Vagina (tissue), 2 donors: ENCODE measurements at regions not wholly inside any gene's neighbourhood (a gene's known extent, or its start where the extent isn't known, plus 50 kb on each side); places are given as distances from the start of the nearest gene placed in this dataset.

ENCODE experiments used
- DNase-seq, 2 donors: peaks; one replicate each; pipeline ENCODE4 v3.0.0-alpha.2; 2017; ENCODE audit errors: extremely low spot score in 2 of 2
- H3K27ac ChIP-seq: fragments of 200-600 bp; sonication (generic); one replicate; pipeline ENCODE4 v1.5.1; 2019
- H3K27me3 ChIP-seq: fragments of 200-600 bp; sonication (generic); one replicate; pipeline ENCODE4 v1.5.1; 2019
- H3K36me3 ChIP-seq, 2 donors: fragments of 200-600 bp; sonication (generic); one replicate each; pipeline ENCODE4 v1.5.1; 2017 to 2019
- H3K4me1 ChIP-seq: fragments of 200-600 bp; sonication (generic); one replicate; pipeline ENCODE4 v1.5.1; 2019
- H3K4me3 ChIP-seq, 2 donors: fragments of 200-600 bp; sonication (generic); 1 replicate in 1 of 2; 2 replicates in 1 of 2; pipeline ENCODE4 v1.5.1; 2016 to 2019
- H3K9me3 ChIP-seq: fragments of 200-600 bp; sonication (generic); one replicate; pipeline ENCODE4 v1.5.1; 2019
- CTCF ChIP-seq, 3 experiments: fragments of 450-650 bp in 2 of 3; fragments of 200-600 bp in 1 of 3; sonication (generic) in 1 of 3; IDR thresholded peaks; one replicate each; pipeline ENCODE4 v1.5.1; 2017 to 2019; ENCODE audit warnings: antibody characterized with exemption in 3 of 3, mild to moderate bottlenecking in 2 of 3, moderate library complexity in 2 of 3
- POLR2A ChIP-seq, 2 donors: fragments of 450-650 bp; IDR thresholded peaks; one replicate each; pipeline ENCODE4 v1.6.1; 2017; ENCODE audit warnings: antibody characterized with exemption in 2 of 2, mild to moderate bottlenecking in 2 of 2, moderate library complexity in 2 of 2
- POLR2AphosphoS5 ChIP-seq, 2 donors: sonication (generic); formaldehyde crosslinking; IDR thresholded peaks; one replicate each; pipeline ENCODE4 v1.9.0; 2017; ENCODE audit warnings: antibody characterized with exemption in 2 of 2, mild to moderate bottlenecking in 2 of 2, low read depth in 1 of 2; ENCODE audit not compliant: insufficient read depth in 1 of 2
- intact Hi-C: fragments of 100-400 bp; cut with DNase I; formaldehyde crosslinking; loops from one replicate; pipeline ENCODE4 v1.15.1; 2023

- Histone ChIP-seq H3K36me3 (no peaks in the 10 kb centered on the region), H3K27ac (no peak overlapping the region), H3K27me3 (no peaks in the 10 kb centered on the region), H3K4me3 (no peak overlapping the region), H3K9me3 (no peaks in the 10 kb centered on the region), H3K4me1 (no peaks in the 10 kb centered on the region)
- TF ChIP-seq CTCF (IDR thresholded peaks at IDR 0.05) (no peak), POLR2AphosphoS5 (IDR thresholded peaks at IDR 0.05; ENCODE audit: insufficient read depth in 1 of 2, low read depth in 1 of 2) (no peak), POLR2A (IDR thresholded peaks at IDR 0.05) (no peak)
- no peak for DNase-seq
- intact Hi-C loops: no loop called here
These were observed 497.1 kb downstream of the AJAP1 start for GRCh38 chr1:5151511-5151910.

- H3K27ac ChIP-seq: no peak overlapping the region
- intact Hi-C loops: no loop called here
- no peak for DNase-seq
- H3K36me3 ChIP-seq: no peaks in the 10 kb centered on the region
- TF ChIP-seq POLR2A (IDR thresholded peaks at IDR 0.05) (no peak), CTCF (IDR thresholded peaks at IDR 0.05) (no peak), POLR2AphosphoS5 (IDR thresholded peaks at IDR 0.05; ENCODE audit: insufficient read depth in 1 of 2, low read depth in 1 of 2) (no peak)
- H3K9me3 ChIP-seq: no peaks in the 10 kb centered on the region
- no peaks in the 10 kb centered on the region for H3K4me1 ChIP-seq
- H3K4me3 ChIP-seq: no peak overlapping the region
- no peaks in the 10 kb centered on the region for H3K27me3 ChIP-seq
These were observed 495.8 kb downstream of the AJAP1 start for GRCh38 chr1:5150191-5150590.

- intact Hi-C loops: no loop called here
- TF ChIP-seq POLR2AphosphoS5 (IDR thresholded peaks at IDR 0.05; ENCODE audit: insufficient read depth in 1 of 2, low read depth in 1 of 2) (no peak), CTCF (IDR thresholded peaks at IDR 0.05) (no peak), POLR2A (IDR thresholded peaks at IDR 0.05) (no peak)
- Histone ChIP-seq H3K36me3 (no peaks in the 10 kb centered on the region), H3K27ac (no peak overlapping the region), H3K27me3 (no peaks in the 10 kb centered on the region), H3K4me1 (no peaks in the 10 kb centered on the region), H3K4me3 (no peak overlapping the region), H3K9me3 (no peaks in the 10 kb centered on the region)
- DNase-seq: no peak
These were observed 493.4 kb downstream of the AJAP1 start for GRCh38 chr1:5147806-5148205.

GRCh38 chr1:5142389-5142788, 488.0 kb downstream of the AJAP1 start:
- no peak for DNase-seq
- Histone ChIP-seq H3K4me1 (no peaks in the 10 kb centered on the region), H3K27me3 (no peaks in the 10 kb centered on the region), H3K9me3 (no peaks in the 10 kb centered on the region), H3K27ac (no peak overlapping the region), H3K36me3 (no peaks in the 10 kb centered on the region), H3K4me3 (no peak overlapping the region)
- no peak for TF ChIP-seq CTCF (IDR thresholded peaks at IDR 0.05)
- no peak for TF ChIP-seq POLR2A (IDR thresholded peaks at IDR 0.05)
- no peak for TF ChIP-seq POLR2AphosphoS5 (IDR thresholded peaks at IDR 0.05; ENCODE audit: insufficient read depth in 1 of 2, low read depth in 1 of 2)
- intact Hi-C loops: no loop called here

GRCh38 chr1:5141750-5142149, 487.3 kb downstream of the AJAP1 start:
- H3K27ac ChIP-seq: no peak overlapping the region
- H3K4me1 ChIP-seq: no peaks in the 10 kb centered on the region
- intact Hi-C loops: no loop called here
- no peaks in the 10 kb centered on the region for H3K27me3 ChIP-seq
- TF ChIP-seq CTCF (IDR thresholded peaks at IDR 0.05) (no peak), POLR2A (IDR thresholded peaks at IDR 0.05) (no peak), POLR2AphosphoS5 (IDR thresholded peaks at IDR 0.05; ENCODE audit: insufficient read depth in 1 of 2, low read depth in 1 of 2) (no peak)
- no peak for DNase-seq
- no peaks in the 10 kb centered on the region for H3K36me3 ChIP-seq
- no peaks in the 10 kb centered on the region for H3K9me3 ChIP-seq
- no peak overlapping the region for H3K4me3 ChIP-seq
